Right lobe of liver (tissue), 4 donors: ENCODE measurements at regions not wholly inside any gene's neighbourhood (a gene's known extent, or its start where the extent isn't known, plus 50 kb on each side); places are given as distances from the start of the nearest gene placed in this dataset.

ENCODE experiments used
- CTCF ChIP-seq, 4 donors: fragments of 200-600 bp in 3 of 4; fragments of 450-650 bp in 1 of 4; IDR thresholded peaks; one replicate each; pipeline versions ENCODE4 v1.5.1 to v1.8.0; 2016 to 2022; ENCODE audit warnings: antibody characterized with exemption in 4 of 4, mild to moderate bottlenecking in 2 of 4
- POLR2A ChIP-seq: fragments of 450-650 bp; IDR thresholded peaks from one replicate; pipeline ENCODE4 v1.6.1; 2017; ENCODE audit warnings: antibody characterized with exemption, mild to moderate bottlenecking
- donor health status: DM: no; HTN: no; CAD: no.
- donor health status: DM: no; HTN: no; CAD: no.
- donor health status: DM: no; HTN: yes; CAD: no.

- no peak for TF ChIP-seq CTCF (IDR thresholded peaks at IDR 0.05)
- no peak for TF ChIP-seq POLR2A
These were observed 144.9 kb upstream of the CD180 start for GRCh38 chr5:67341478-67341877.
